ENCODE measurements at regions not wholly inside any gene's neighbourhood (a gene's known extent, or its start where the extent isn't known, plus 50 kb on each side); places are given as distances from the start of the nearest gene placed in this dataset.

GRCh38 chr2:129907256-129907998 is 72.0 kb upstream of the RAB6C start:
- no peaks in the 10 kb centered on the region for H3K4me1 ChIP-seq (ENCODE audit: control insufficient read depth, low read length)
- TF ChIP-seq, protein P1, sequence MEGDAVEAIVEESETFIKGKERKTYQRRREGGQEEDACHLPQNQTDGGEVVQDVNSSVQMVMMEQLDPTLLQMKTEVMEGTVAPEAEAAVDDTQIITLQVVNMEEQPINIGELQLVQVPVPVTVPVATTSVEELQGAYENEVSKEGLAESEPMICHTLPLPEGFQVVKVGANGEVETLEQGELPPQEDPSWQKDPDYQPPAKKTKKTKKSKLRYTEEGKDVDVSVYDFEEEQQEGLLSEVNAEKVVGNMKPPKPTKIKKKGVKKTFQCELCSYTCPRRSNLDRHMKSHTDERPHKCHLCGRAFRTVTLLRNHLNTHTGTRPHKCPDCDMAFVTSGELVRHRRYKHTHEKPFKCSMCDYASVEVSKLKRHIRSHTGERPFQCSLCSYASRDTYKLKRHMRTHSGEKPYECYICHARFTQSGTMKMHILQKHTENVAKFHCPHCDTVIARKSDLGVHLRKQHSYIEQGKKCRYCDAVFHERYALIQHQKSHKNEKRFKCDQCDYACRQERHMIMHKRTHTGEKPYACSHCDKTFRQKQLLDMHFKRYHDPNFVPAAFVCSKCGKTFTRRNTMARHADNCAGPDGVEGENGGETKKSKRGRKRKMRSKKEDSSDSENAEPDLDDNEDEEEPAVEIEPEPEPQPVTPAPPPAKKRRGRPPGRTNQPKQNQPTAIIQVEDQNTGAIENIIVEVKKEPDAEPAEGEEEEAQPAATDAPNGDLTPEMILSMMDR (IDR thresholded peaks at IDR 0.05; ENCODE audit: low read depth, low read length, poor library complexity, severe bottlenecking): no peak
- no peak for TF ChIP-seq EZH2phosphoT487 (IDR thresholded peaks at IDR 0.05; ENCODE audit: borderline replicate concordance, low read length)

GRCh38 chr2:129908721-129909373 is 70.6 kb upstream of the RAB6C start:
- Histone ChIP-seq H3K4me1 (ENCODE audit: control insufficient read depth, low read length) (no peaks in the 10 kb centered on the region), H3K4me3 (ENCODE audit: low read length) (no peak overlapping the region), H3K9me2 (replicated peaks; ENCODE audit: control insufficient read depth, low read length) (no peaks in the 10 kb centered on the region), H3K9me3 (ENCODE audit: control insufficient read depth, insufficient read depth, low read length) (no peaks in the 10 kb centered on the region), H3K27me3 (ENCODE audit: control insufficient read depth, low read length) (no peaks in the 10 kb centered on the region), H3K4me2 (ENCODE audit: low read length) (no peak overlapping the region), H3K79me2 (ENCODE audit: control insufficient read depth, low read length) (no peaks in the 10 kb centered on the region), H3F3A (ENCODE audit: control insufficient read depth, insufficient read depth) (no peaks in the 10 kb centered on the region), H4K20me1 (ENCODE audit: control insufficient read depth, insufficient read depth, low read depth, low read length) (no peaks in the 10 kb centered on the region), H3K27ac (ENCODE audit: low read depth, low read length) (no peak overlapping the region), H3K36me3 (ENCODE audit: control insufficient read depth, low read length) (no peaks in the 10 kb centered on the region)
- TF ChIP-seq EZH2phosphoT487 (IDR thresholded peaks at IDR 0.05; ENCODE audit: borderline replicate concordance, low read length): no peak

More at GRCh38 chr2:129907256-129907998, 72.0 kb upstream of the RAB6C start:
- H4K20me1 ChIP-seq (ENCODE audit: control insufficient read depth, insufficient read depth, low read depth, low read length): no peaks in the 10 kb centered on the region
- H3K4me2 ChIP-seq (ENCODE audit: low read length): no peak overlapping the region
- no peak overlapping the region for H3K4me3 ChIP-seq (ENCODE audit: low read length)
- no peaks in the 10 kb centered on the region for H3K27me3 ChIP-seq (ENCODE audit: control insufficient read depth, low read length)
- H3K9me2 ChIP-seq (replicated peaks; ENCODE audit: control insufficient read depth, low read length): no peaks in the 10 kb centered on the region
- no peaks in the 10 kb centered on the region for H3F3A ChIP-seq (ENCODE audit: control insufficient read depth, insufficient read depth)
- H3K36me3 ChIP-seq (ENCODE audit: control insufficient read depth, low read length): no peaks in the 10 kb centered on the region
- no peaks in the 10 kb centered on the region for H3K79me2 ChIP-seq (ENCODE audit: control insufficient read depth, low read length)
- H3K27ac ChIP-seq (ENCODE audit: low read depth, low read length): no peak overlapping the region
- H3K9me3 ChIP-seq (ENCODE audit: control insufficient read depth, insufficient read depth, low read length): no peaks in the 10 kb centered on the region

DNA sequence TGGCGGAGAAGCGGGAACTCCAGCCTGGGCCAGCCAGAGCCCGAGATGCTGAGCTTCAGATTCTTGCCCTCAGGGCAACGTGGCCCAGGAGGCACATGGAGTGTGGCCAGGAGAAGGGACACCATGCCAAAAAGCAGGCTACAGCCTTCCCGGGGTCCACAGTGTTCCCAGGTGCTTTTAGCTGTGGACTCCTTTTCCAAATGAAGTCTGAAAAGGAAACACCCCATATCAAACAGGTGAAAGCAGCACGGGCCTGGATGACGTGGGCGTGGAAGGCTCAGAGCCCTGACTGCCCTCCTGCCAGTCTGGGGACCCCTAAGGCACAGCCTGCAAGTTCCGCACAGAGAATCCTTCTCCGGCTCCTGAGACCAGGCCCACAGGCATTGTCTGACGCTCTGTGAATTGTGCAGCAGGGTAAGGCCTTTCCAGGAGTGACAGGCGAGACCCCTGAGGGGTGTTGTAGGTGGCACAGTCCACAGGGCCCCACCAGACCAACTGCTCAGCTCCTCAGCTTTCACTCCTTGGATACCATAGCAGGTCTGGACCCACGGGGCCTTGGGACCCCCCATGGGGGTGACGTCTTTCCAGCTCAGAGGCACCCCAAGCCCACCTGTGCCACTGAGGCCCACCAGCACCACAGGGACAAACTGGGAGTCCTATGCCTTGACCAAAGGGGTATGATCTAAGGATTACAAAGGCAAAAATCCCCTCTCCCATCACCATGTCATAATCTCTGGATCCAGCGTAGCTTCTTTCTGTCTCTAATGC is 69.6 kb upstream of the RAB6C start:
- Histone ChIP-seq H3K4me3 (ENCODE audit: low read length) (no peak overlapping the region), H3K4me1 (ENCODE audit: control insufficient read depth, low read length) (no peaks in the 10 kb centered on the region), H3F3A (ENCODE audit: control insufficient read depth, insufficient read depth) (no peaks in the 10 kb centered on the region), H3K36me3 (ENCODE audit: control insufficient read depth, low read length) (no peaks in the 10 kb centered on the region), H3K9me3 (ENCODE audit: control insufficient read depth, insufficient read depth, low read length) (no peaks in the 10 kb centered on the region), H3K4me2 (ENCODE audit: low read length) (no peak overlapping the region), H3K27me3 (ENCODE audit: control insufficient read depth, low read length) (no peaks in the 10 kb centered on the region), H3K79me2 (ENCODE audit: control insufficient read depth, low read length) (no peaks in the 10 kb centered on the region), H3K9me2 (replicated peaks; ENCODE audit: control insufficient read depth, low read length) (no peaks in the 10 kb centered on the region), H4K20me1 (ENCODE audit: control insufficient read depth, insufficient read depth, low read depth, low read length) (no peaks in the 10 kb centered on the region), H3K27ac (ENCODE audit: low read depth, low read length) (no peak overlapping the region)
- no peak for TF ChIP-seq EZH2phosphoT487 (IDR thresholded peaks at IDR 0.05; ENCODE audit: borderline replicate concordance, low read length)
- TF ChIP-seq, protein P1 (IDR thresholded peaks at IDR 0.05; ENCODE audit: low read depth, low read length, poor library complexity, severe bottlenecking): no peak

Data from DOHH2 (cell line).